CD4-positive, alpha-beta T cell treated with Interleukin-4 for 4 hours (primary cell): ENCODE measurements at regions not wholly inside any gene's neighbourhood (a gene's known extent, or its start where the extent isn't known, plus 50 kb on each side); places are given as distances from the start of the nearest gene placed in this dataset.

ENCODE experiments used
- DNase-seq: peaks from one replicate; pipeline ENCODE4 v3.0.0-alpha.2; 2020

DNA sequence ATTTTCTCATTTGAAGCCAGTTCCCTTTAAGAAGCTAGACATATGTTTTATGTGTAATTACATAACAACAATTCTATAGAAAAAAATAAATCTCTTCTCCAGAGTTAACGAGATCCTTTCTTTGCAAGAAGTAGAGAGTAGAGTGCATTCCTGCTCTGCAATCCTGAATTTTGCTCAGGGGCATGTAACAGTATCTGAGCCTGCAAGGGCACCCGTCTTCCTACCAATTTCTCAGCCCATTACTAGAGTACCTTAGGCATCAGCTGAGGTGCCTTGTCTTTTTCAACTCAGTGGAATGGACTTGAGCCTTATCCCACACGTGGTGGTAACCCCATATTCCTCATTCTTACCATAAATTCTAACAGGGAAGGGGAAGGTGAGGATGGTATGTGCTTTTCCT is 205.9 kb downstream of the IKZF2 start:
- no peak for DNase-seq

DNA sequence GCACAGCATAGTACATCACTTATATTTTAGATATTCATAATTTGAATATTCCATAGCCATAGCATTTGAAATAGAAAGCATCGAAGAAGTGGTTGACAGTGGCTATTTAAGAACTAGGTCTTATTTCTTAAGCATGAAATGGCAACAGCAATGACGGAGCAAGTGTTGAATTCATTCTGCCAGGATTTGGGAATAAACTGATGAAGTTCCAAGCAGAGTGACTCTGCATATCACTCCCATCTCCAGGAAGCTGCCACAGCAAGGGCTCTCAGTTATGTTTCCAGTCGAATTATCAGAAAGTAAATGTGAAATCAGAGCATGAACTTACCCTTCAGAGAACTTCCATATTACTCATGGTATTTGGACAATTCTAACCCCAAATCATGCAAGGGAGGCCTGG is 208.1 kb downstream of the IKZF2 start:
- no peak for DNase-seq

DNA sequence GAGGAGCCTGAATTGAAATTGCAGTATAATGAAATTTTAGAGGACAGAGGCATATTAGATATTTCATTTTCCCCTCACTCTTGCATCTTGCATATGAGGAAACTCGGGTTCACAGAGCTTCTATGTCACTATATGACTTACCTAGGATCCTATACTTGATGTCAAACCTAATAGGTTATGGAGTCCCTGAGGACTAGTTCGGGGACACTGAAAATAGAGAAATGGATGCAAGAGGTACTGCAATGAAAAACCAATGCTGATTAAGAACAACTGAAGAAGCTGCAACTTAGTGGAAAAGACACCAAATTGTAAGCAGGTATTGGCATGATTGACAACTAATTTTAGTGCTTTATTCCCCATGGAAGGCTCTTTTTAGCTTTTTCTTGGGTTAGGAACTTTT is 210.1 kb downstream of the IKZF2 start:
- DNase-seq = no peak

DNA sequence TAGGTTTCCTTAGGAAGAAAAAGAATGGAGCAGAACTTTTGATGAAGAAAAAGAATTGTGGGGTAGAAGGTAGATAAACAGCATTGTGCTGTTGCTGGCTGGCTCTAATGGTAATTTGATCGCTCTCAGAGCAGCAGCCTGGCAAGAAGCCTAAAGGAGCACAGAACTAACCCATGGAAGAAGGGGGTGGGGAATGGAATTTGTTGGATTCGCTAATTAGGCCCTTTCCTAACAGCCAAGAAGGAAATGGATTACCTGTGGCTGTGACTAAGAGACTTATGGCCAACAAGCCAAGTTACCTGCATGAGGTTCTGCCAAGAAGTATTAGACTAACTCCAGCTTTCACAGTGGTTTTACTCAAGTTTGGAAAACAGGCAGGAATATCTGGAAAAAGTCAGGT is 210.6 kb downstream of the IKZF2 start:
- no peak for DNase-seq

DNA sequence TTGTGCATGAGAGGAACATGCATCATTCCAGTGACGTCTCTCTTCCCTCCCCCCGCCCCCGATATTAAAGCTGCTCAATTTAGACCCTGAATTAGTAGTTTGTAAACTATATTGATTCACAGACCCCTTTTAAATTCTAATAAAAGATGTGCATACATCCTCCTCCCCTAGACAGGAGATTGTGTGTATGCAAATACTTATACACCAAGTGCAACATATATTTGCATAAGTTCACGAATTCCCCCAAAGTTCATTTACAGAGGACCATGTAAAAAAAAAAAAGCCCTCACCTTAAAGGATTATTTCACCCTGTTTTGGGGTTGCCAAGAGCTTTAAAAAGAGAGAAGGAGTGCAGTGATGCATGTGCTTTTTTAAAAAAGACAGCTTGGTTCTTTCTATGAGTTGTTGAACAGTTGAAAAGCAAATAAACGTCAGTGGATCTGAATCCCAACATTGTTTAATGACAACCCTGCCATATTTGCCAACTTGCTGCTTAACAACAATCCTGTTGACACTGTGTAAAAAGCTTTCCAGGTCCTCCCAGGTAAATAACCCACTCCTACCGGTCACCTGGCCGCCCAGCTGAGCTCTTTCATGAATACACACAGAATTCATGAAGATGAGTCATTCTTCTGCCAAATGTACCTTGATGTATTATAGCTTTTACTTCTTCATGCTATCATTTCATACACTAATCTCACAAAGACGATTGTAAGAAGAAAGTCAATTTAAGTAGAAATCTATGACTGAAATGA is 211.5 kb downstream of the IKZF2 start:
- no peak for DNase-seq

DNA sequence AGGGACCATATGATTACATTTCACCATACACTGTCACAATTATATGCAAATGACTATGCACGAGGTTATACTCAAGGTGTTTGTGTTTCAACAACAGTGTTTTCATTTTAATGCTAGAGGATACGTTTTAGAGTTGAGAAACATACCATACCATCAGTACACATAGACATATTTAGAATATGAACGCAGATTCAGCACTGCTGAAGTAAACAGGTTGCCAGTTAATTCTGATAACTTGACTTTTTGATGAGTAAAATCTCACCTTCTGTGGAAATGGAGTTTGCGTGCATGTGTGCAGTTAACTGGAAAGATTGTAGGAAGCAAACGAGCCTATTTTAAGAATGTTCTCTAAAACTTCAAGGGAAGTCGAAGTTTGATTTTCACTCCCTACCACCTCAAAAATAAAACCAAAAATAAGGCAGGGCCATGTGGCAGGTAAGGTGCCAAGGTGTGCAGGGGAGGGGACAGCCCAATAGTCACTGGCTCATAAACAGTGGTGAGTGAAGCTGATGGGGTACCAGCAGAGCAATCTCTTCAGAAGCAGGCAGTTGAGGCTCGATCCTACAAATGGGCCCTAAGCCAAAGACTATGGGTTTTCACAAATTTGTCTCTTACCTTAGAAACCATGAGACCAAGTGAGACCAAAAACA is 213.1 kb downstream of the IKZF2 start:
- DNase-seq = no peak

DNA sequence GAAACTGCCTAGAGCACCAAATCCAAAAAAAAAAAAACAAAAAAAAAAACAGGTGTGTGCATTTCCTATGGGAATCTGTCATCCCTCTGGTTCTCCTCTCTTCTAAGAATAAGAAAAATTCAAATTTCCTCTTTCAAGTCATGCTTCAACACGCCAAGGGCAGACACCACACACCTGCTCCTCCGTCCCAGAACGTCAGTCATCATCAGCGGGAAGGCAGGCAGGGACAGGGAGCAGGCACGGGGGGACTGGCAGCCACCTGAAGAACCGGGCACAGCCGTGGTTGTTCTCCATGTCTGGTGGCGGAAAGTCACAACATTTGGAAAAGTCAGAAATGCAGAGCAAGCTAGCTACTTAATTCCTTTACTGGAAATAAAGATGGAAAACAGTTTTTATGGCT is 214.8 kb downstream of the IKZF2 start:
- no peak for DNase-seq

GRCh38 chr2:212935752-212936151 is 215.7 kb downstream of the IKZF2 start:
- DNase-seq = no peak

DNA sequence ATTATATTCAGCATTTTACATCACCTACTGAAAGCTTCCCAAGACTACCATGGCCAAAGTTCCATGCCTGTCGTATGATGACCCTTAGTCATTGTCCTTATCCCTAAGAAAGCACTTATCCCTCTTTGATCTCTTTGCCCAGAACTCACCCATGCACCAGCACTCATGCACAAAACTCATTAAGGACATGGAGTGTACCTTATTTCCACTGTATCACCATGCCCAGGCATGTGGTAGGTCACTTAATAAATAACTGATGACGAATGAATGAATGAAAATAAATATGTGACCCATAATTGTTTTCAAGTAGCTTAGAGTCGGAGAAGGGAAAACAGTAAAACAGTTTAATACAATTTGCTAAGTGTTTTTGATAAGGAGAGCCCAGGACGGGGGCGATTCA is 220.1 kb downstream of the IKZF2 start:
- DNase-seq = no peak

- DNase-seq = no peak
Observed at GRCh38 chr2:212930556-212931260, 220.7 kb downstream of the IKZF2 start.

GRCh38 chr2:212929971-212930370 is 221.4 kb downstream of the IKZF2 start:
- DNase-seq = no peak

- peak; percentile 30 for DNase-seq
Observed at GRCh38 chr2:212929116-212929515, 222.3 kb downstream of the IKZF2 start.

DNA sequence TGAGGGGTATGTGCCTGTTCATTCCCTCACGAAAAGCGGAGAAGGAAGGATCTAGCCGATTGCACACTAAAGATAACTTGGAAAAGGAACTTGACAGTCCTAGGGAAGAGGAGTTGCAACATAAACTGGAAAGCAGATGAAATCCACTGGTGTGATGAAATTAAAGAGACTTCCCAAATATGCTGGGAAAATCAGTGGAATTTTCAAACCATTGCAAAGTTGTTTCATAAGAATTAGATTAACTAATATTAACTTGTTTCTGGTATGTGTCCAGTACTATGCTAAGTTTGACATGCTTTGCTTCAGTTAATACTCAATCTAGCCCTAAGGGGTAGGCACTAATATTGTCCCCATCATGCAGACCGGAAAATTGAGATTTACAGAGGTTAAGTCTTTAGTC is 222.7 kb downstream of the IKZF2 start:
- DNase-seq = no peak

DNA sequence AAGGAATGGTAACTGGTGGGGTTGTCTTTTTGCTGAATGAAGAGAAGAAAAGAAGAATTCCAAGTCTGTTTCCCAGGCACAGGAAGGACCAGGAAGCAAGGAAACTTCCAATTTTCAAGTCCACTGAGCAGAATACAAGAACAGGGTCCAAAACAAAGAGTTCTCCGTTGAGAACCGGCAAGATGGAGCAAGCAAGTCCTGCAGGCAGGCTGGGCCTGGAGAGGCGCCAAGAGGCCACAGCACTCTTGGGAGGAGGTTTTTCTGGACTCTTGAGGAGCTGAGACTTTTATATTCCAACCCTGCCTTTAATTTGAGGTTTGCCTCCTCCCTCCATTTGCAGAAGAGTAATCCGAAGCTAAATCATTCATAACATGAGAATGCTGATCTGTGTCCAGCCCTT is 224.5 kb downstream of the IKZF2 start:
- no peak for DNase-seq

DNA sequence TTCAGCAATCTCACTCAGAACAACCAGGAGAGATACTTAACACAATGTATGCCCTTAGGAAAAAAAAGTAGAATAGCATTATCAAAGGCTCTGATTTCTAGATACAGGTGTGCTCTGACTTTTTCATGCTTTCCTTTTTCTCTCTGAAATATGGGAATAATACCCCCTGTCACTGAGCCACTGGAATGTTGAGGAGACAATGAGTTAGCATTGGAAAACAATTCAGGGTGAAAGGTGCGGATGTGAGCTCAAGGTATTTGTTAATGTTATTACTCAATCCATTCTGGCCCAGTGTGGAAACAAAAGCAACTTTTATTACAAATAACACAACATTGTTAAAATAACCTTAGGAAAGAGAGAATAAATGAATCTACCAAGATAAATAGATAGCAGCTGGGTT is 228.0 kb downstream of the IKZF2 start:
- DNase-seq = no peak

- no peak for DNase-seq
Observed at GRCh38 chr2:212922701-212923100, 228.7 kb downstream of the IKZF2 start.

- no peak for DNase-seq
Observed at GRCh38 chr2:212921711-212922110, 229.7 kb downstream of the IKZF2 start.

GRCh38 chr2:212921061-212921460 is 230.4 kb downstream of the IKZF2 start:
- DNase-seq = no peak

GRCh38 chr2:212919238-212919637 is 232.2 kb downstream of the IKZF2 start:
- DNase-seq = no peak

DNA sequence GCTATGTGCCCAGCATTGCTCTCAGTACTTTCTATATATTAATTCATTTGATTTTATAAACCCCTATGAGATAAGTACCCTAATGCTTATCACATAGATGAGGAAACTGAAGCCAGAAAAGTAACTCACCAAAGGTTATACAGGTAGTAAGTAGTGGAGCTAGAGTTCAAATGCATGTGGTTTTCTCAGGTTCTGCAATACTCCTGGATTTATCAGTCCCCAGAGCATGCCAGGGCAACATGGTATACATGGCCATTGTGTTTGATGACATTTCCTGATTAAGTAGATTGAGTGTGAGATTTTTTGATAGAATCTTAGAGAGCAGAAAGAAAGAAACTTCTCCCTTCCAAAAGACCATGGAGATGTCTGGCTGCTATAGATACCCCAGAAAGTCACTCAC is 233.1 kb downstream of the IKZF2 start:
- DNase-seq = no peak

DNA sequence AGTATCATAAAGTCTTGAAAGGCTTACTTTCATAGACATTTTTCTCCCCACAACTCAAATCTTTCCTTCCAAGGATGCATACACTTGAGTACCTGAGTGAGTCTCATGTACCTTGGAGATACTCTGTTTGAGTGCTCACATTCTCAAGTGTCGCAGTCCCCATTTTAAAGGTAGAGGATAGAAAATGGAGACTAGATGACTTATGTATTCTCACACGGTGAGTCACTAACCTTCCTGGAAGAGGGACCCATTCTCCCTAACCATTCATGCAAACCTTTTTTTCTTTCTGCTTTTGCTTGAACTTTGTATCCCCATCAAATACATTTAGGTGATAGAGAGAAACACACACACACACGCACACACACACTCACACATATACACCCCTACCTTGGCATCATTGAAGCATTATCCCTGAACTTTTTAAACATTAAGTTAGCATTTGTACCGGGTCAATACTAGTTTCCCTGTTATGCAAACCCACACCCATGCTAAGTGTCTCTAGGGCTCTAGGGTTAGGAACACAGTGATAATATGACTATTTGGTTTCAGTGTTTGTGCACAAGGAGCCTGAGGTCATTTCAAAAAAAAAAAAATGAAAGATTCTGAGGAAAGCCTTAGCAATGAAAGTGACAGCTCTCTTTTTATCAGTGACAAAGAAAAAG is 236.2 kb downstream of the IKZF2 start:
- DNase-seq = no peak

DNA sequence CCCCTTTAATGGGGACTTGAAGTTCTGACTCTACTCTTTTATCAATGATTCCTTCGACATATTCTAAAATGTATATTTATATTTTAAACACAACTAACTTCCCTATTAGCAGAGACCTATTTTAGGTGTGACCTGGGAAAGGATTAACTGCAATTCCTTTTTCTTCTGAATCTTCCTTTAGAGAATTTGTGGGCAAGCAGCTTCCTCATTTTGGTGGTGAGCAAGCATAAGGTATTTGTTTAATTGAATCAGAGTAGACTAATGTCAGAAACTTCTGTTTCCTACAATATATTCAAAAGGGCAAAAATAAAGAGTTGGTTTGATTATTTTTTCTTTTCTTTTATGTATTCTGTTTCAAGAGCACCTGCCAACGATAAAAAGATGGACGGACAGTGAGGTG is 237.0 kb downstream of the IKZF2 start:
- no peak for DNase-seq

DNA sequence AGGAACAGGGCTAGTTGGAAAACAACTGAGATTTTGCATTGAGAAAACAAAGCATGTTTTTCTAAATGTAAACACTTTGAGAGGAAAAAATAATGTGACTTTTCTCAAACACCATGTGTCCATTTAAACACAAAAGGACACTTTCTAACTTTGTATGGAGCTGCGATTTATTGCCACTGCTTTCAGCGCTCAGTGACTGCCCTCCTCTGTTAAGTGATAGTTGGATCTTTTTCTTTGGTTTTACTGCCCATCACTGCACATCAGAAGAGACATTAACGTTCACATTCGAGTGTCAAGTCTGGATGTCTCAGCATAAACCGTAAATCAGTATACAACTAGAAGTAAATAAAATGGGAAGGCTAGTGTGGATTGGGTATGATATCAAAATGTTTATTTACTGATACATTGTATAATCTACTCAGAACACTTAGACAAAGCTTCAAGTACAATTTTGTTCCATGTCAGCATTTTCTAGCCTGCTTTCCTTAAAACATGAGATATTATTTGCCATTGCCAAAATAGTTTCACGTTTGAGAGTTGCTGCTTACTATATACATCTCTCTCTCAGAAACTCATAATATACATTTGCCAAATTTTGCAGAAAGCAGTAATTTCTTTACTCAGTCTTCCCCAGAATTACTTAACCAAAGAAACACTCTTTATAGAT is 237.6 kb downstream of the IKZF2 start:
- DNase-seq = no peak
